Smooth muscle cell (in vitro differentiated cells): ENCODE measurements at regions not wholly inside any gene's neighbourhood (a gene's known extent, or its start where the extent isn't known, plus 50 kb on each side); places are given as distances from the start of the nearest gene placed in this dataset.

Experiments
- DNase-seq: peaks from one replicate; lab custom pipeline; 2025; ENCODE audit not compliant: unreplicated experiment; lab: John Stamatoyannopoulos, UW
- H2AFZ ChIP-seq: fragments of 200-600 bp; sonication (generic); 2 replicates; pipeline ENCODE4 v1.6.0; 2016; ENCODE audit warnings: antibody characterized with exemption, low read depth, mild to moderate bottlenecking
- H3F3A ChIP-seq: fragments of 200-600 bp; sonication (generic); 2 replicates; pipeline ENCODE4 v1.6.0; 2017; ENCODE audit warnings: antibody characterized with exemption, low read depth
- H3K27ac ChIP-seq: fragments of 200-600 bp; sonication (generic); 2 replicates; pipeline ENCODE4 v1.5.1; 2016; ENCODE audit warnings: low read depth, mild to moderate bottlenecking
- H3K27me3 ChIP-seq: fragments of 200-600 bp; sonication (generic); 2 replicates; pipeline ENCODE4 v1.6.1; 2016; ENCODE audit warnings: low read depth, mild to moderate bottlenecking
- H3K36me3 ChIP-seq: fragments of 200-600 bp; sonication (generic); 2 replicates; pipeline ENCODE4 v1.5.1; 2016; ENCODE audit warnings: low read depth
- H3K4me1 ChIP-seq: fragments of 200-600 bp; sonication (generic); 2 replicates; pipeline ENCODE4 v1.5.1; 2016; ENCODE audit warnings: low read depth
- H3K4me2 ChIP-seq: fragments of 200-600 bp; sonication (generic); 2 replicates; pipeline ENCODE4 v1.6.0; 2016; ENCODE audit warnings: mild to moderate bottlenecking
- H3K4me3 ChIP-seq: fragments of 200-600 bp; sonication (generic); 2 replicates; pipeline ENCODE4 v1.5.1; 2016; ENCODE audit warnings: mild to moderate bottlenecking
- H3K79me2 ChIP-seq: fragments of 200-600 bp; sonication (generic); 2 replicates; pipeline ENCODE4 v1.6.0; 2016; ENCODE audit warnings: low read depth, mild to moderate bottlenecking
- H3K9ac ChIP-seq: fragments of 200-600 bp; sonication (generic); 2 replicates; pipeline ENCODE4 v1.6.0; 2016; ENCODE audit warnings: low read depth
- H3K9me3 ChIP-seq: fragments of 200-600 bp; sonication (generic); replicated peaks from 2 replicates; pipeline ENCODE4 v1.5.1; 2016; ENCODE audit warnings: low read depth
- H4K20me1 ChIP-seq: fragments of 200-600 bp; sonication (generic); 2 replicates; pipeline ENCODE4 v1.6.0; 2016; ENCODE audit warnings: low read depth
- WGBS: methylation state at CpG from one replicate; pipeline ENCODE4 v1.1.7; 2016; ENCODE audit warnings: low lambda C conversion rate; 5-methylcytosine and 5-hydroxymethylcytosine counted together
- TF ChIP-seq, protein P1 (sequence below): fragments of 200-600 bp; sonication (generic); IDR thresholded peaks from 2 replicates; pipeline ENCODE4 v1.5.1; 2017; ENCODE audit warnings: borderline replicate concordance, mild to moderate bottlenecking, antibody characterized with exemption; ENCODE audit not compliant: insufficient read depth, poor library complexity, severe bottlenecking

DNA sequence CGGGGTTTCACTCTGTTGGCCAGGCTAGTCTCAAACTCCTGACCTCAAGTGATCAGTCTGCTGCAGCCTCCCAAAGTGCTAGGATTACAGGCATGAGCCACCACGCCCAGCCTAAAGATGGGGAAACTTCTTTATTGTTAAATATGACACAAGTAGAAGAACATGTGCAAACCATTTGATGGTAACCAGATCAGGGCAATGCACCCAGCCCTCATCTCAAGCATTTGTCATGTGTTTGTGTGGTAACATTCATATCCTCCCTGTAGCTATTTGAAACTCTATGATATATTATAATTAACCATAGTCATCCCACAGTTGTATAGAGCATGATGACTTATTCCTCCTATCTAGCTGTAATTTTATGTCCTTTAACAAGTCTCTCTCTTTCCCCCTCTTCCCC, 119.5 kb upstream of the TMPRSS2 start:
- Histone ChIP-seq H4K20me1 (no peaks in the 10 kb centered on the region), H3K27me3 (no peaks in the 10 kb centered on the region), H3K9ac (no peak overlapping the region), H3F3A (peaks cover 4% of the 10 kb centered on the region), H2AFZ (no peak overlapping the region), H3K4me3 (no peak overlapping the region), H3K4me2 (no peak overlapping the region), H3K79me2 (no peaks in the 10 kb centered on the region), H3K4me1 (no peaks in the 10 kb centered on the region), H3K9me3 (no peaks in the 10 kb centered on the region), H3K36me3 (no peaks in the 10 kb centered on the region), H3K27ac (no peak overlapping the region)
- DNase-seq: no peak
- TF ChIP-seq, protein P1, sequence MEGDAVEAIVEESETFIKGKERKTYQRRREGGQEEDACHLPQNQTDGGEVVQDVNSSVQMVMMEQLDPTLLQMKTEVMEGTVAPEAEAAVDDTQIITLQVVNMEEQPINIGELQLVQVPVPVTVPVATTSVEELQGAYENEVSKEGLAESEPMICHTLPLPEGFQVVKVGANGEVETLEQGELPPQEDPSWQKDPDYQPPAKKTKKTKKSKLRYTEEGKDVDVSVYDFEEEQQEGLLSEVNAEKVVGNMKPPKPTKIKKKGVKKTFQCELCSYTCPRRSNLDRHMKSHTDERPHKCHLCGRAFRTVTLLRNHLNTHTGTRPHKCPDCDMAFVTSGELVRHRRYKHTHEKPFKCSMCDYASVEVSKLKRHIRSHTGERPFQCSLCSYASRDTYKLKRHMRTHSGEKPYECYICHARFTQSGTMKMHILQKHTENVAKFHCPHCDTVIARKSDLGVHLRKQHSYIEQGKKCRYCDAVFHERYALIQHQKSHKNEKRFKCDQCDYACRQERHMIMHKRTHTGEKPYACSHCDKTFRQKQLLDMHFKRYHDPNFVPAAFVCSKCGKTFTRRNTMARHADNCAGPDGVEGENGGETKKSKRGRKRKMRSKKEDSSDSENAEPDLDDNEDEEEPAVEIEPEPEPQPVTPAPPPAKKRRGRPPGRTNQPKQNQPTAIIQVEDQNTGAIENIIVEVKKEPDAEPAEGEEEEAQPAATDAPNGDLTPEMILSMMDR: no peak
- WGBS: 98% methylated on average over 2 of the region's 2 CpGs

DNA sequence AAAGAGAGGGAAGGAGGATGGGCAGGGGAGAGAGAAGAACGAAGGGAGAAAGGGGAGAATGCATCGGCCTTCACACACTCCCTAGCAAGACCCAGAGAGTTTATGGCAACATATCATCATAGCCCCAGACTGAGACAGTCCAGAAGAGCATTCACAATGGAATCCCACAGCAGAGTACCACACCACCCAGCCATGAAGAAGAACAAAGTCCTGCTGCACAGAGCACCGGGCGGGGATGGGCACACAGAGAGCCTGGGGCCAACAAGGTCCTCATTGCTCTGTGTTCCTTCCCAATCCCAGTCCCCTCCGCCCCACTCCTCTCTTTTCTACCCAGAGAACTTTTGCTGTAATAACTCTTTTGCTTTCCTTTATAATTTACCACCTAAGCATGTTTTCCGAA, 118.1 kb upstream of the TMPRSS2 start:
- 60% methylated on average over 6 of the region's 6 CpGs for WGBS

DNA sequence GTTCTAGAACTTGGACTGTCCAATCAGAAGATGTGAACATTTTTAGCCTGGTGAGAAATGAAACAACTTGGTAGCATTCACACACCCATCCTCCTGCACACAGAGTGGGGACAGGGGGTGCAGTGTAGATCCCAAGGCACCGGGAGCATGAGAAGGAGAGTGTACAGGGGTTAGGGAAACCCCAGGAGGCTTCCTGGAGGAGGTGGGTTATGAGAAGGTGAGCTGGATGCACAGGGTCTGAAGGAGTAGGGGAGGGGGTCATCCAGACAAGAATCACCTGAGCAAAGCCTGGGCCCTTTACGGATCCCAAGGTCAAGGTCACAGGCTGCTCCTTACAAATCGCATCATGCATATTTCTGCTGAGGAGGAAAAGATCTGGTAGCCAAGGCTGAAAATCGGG, 117.5 kb upstream of the TMPRSS2 start:
- no peaks in the 10 kb centered on the region for H3F3A ChIP-seq
- H3K79me2 ChIP-seq: no peaks in the 10 kb centered on the region
- no peaks in the 10 kb centered on the region for H3K36me3 ChIP-seq
- no peak overlapping the region for H3K9ac ChIP-seq
- WGBS: 90% methylated on average over 4 of the region's 4 CpGs
- no peak for DNase-seq
- no peak overlapping the region for H2AFZ ChIP-seq
- H3K9me3 ChIP-seq: no peaks in the 10 kb centered on the region
- no peak overlapping the region for H3K27ac ChIP-seq
- no peak overlapping the region for H3K4me2 ChIP-seq
- TF ChIP-seq, protein P1: no peak
- no peaks in the 10 kb centered on the region for H3K4me1 ChIP-seq
- no peaks in the 10 kb centered on the region for H3K27me3 ChIP-seq
- H3K4me3 ChIP-seq: no peak overlapping the region
- no peaks in the 10 kb centered on the region for H4K20me1 ChIP-seq

More for the DNA sequence above, 118.1 kb upstream of the TMPRSS2 start:
- Histone ChIP-seq H3K9me3 (no peaks in the 10 kb centered on the region), H3K79me2 (no peaks in the 10 kb centered on the region), H4K20me1 (no peaks in the 10 kb centered on the region), H3K9ac (no peak overlapping the region), H3K4me3 (no peak overlapping the region), H3K27ac (no peak overlapping the region), H3K27me3 (no peaks in the 10 kb centered on the region), H3F3A (peaks cover 4% of the 10 kb centered on the region), H2AFZ (no peak overlapping the region), H3K4me1 (no peaks in the 10 kb centered on the region), H3K36me3 (no peaks in the 10 kb centered on the region), H3K4me2 (no peak overlapping the region)
- TF ChIP-seq, protein P1: no peak
- no peak for DNase-seq

DNA sequence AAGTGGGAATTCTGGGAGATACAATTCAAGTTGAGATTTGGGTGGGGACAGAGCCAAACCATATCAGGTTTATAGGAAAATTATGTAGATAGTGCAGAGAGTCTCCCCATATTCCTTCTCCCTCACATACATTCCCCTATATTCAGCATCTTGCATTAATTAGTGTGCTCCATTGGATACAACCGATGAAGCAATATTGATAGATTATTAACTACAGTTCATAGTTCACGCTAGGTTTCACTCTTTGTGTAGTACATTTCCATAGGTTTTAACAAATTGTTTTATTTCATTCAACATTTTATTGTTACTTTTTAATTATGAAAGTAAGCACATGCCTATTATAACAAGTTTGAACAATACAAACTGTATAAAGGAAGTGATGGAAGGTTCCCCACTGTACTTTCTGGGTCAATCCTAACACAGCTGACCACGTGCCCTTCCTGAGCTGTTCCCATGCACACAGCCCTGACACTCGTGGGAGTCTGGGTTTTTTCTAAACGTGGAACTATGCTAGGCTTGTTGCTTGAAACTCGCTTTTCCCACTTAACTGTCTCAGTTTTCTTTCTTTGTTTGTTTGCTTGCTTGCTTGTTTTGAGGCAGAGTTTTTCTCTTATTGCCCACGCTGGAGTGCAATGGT, 116.8 kb upstream of the TMPRSS2 start:
- Histone ChIP-seq H3K36me3 (no peaks in the 10 kb centered on the region), H2AFZ (no peak overlapping the region), H3F3A (no peaks in the 10 kb centered on the region), H3K9me3 (no peaks in the 10 kb centered on the region), H3K9ac (no peak overlapping the region), H3K27me3 (no peaks in the 10 kb centered on the region), H3K79me2 (no peaks in the 10 kb centered on the region), H3K4me1 (no peaks in the 10 kb centered on the region), H4K20me1 (no peaks in the 10 kb centered on the region), H3K4me2 (no peak overlapping the region), H3K4me3 (no peak overlapping the region), H3K27ac (no peak overlapping the region)
- DNase-seq: no peak
- TF ChIP-seq, protein P1: no peak
- 93% methylated on average over 7 of the region's 7 CpGs for WGBS
